ENCODE measurements at regions not wholly inside any gene's neighbourhood (a gene's known extent, or its start where the extent isn't known, plus 50 kb on each side); places are given as distances from the start of the nearest gene placed in this dataset.

GRCh38 chr12:126726481-126727217 lies 1540.3 kb upstream of the TMEM132C start:
- TF ChIP-seq CTCF (conservative IDR thresholded peaks at IDR 0.05; ENCODE audit: low read depth, low read length) = no peak
- no peak for DNase-seq (ENCODE audit: low read depth)
- H3K4me3 ChIP-seq (ENCODE audit: low read depth, low read length) = no peak overlapping the region

GRCh38 chr12:126727218-126728075 lies 1539.5 kb upstream of the TMEM132C start:
- H3K4me3 ChIP-seq (ENCODE audit: low read depth, low read length) = no peak overlapping the region
- TF ChIP-seq CTCF (conservative IDR thresholded peaks at IDR 0.05; ENCODE audit: low read depth, low read length) = no peak
- DNase-seq (ENCODE audit: low read depth) = no peak

GRCh38 chr12:126734296-126734695 lies 1532.7 kb upstream of the TMEM132C start:
- H3K4me3 ChIP-seq (ENCODE audit: low read depth, low read length) = no peak overlapping the region
- no peak for TF ChIP-seq CTCF (conservative IDR thresholded peaks at IDR 0.05; ENCODE audit: low read depth, low read length)
- no peak for DNase-seq (ENCODE audit: low read depth)

- TF ChIP-seq CTCF (conservative IDR thresholded peaks at IDR 0.05; ENCODE audit: low read depth, low read length) = no peak
- DNase-seq (ENCODE audit: low read depth) = no peak
- no peak overlapping the region for H3K4me3 ChIP-seq (ENCODE audit: low read depth, low read length)
Measured at GRCh38 chr12:126734710-126735109, 1532.3 kb upstream of the TMEM132C start.

- H3K4me3 ChIP-seq (ENCODE audit: low read depth, low read length) = no peak overlapping the region
- no peak for DNase-seq (ENCODE audit: low read depth)
- TF ChIP-seq CTCF (conservative IDR thresholded peaks at IDR 0.05; ENCODE audit: low read depth, low read length) = no peak
Measured at GRCh38 chr12:126741536-126742240, 1525.3 kb upstream of the TMEM132C start.

- no peak for DNase-seq (ENCODE audit: low read depth)
- no peak overlapping the region for H3K4me3 ChIP-seq (ENCODE audit: low read depth, low read length)
- no peak for TF ChIP-seq CTCF (conservative IDR thresholded peaks at IDR 0.05; ENCODE audit: low read depth, low read length)
Measured at GRCh38 chr12:126742241-126742641, 1524.7 kb upstream of the TMEM132C start.
